Peyer's patch (tissue), 4 donors: ENCODE measurements at regions not wholly inside any gene's neighbourhood (a gene's known extent, or its start where the extent isn't known, plus 50 kb on each side); places are given as distances from the start of the nearest gene placed in this dataset.

Experiments
- DNase-seq, 3 donors: peaks; one replicate each; pipeline ENCODE4 v3.0.0-alpha.2; 2017 to 2019
- H3K27ac ChIP-seq, 4 donors: fragments of 200-600 bp; sonication (generic); one replicate each; pipeline ENCODE4 v1.5.1; 2016 to 2019
- H3K27me3 ChIP-seq, 2 donors: fragments of 200-600 bp; sonication (generic); one replicate each; pipeline ENCODE4 v1.5.1; 2019
- H3K36me3 ChIP-seq, 3 donors: fragments of 200-600 bp; sonication (generic); one replicate each; pipeline ENCODE4 v1.5.1; 2016 to 2019
- H3K4me1 ChIP-seq, 4 donors: fragments of 200-600 bp; sonication (generic); one replicate each; pipeline ENCODE4 v1.5.1; 2016 to 2019
- H3K4me3 ChIP-seq, 4 donors: fragments of 200-600 bp; sonication (generic); 1 replicate in 3 of 4; 2 replicates in 1 of 4; pipeline ENCODE4 v1.5.1; 2016 to 2019; ENCODE audit warnings: mild to moderate bottlenecking in 1 of 4
- H3K9me3 ChIP-seq, 4 donors: fragments of 200-600 bp; sonication (generic); one replicate each; pipeline ENCODE4 v1.5.1; 2016 to 2019; ENCODE audit warnings: mild to moderate bottlenecking in 1 of 4
- CTCF ChIP-seq, 6 experiments: fragments of 450-650 bp in 4 of 6; fragments of 200-600 bp in 2 of 6; sonication (generic) in 1 of 6; IDR thresholded peaks; one replicate each; pipeline ENCODE4 v1.5.1; 2017 to 2019; ENCODE audit warnings: antibody characterized with exemption in 6 of 6, mild to moderate bottlenecking in 3 of 6, moderate library complexity in 1 of 6
- POLR2A ChIP-seq, 2 donors: fragments of 450-650 bp; IDR thresholded peaks; one replicate each; pipeline ENCODE4 v1.5.1; 2017; ENCODE audit warnings: antibody characterized with exemption in 2 of 2, mild to moderate bottlenecking in 2 of 2, moderate library complexity in 2 of 2

GRCh38 chr1:114322734-114323133 lies 169.1 kb upstream of the SYT6 start:
- no peak for DNase-seq
- TF ChIP-seq POLR2A (IDR thresholded peaks at IDR 0.05), result no peak
- TF ChIP-seq CTCF (IDR thresholded peaks at IDR 0.05), result no peak
- Histone ChIP-seq H3K4me3 (no peak overlapping the region), H3K27me3 (no peaks in the 10 kb centered on the region), H3K4me1 (no peaks in the 10 kb centered on the region), H3K9me3 (no peaks in the 10 kb centered on the region), H3K36me3 (no peaks in the 10 kb centered on the region), H3K27ac (no peak overlapping the region)

GRCh38 chr1:114322207-114322606 lies 168.5 kb upstream of the SYT6 start:
- TF ChIP-seq CTCF (IDR thresholded peaks at IDR 0.05), result no peak
- TF ChIP-seq POLR2A (IDR thresholded peaks at IDR 0.05), result no peak
- Histone ChIP-seq H3K4me3 (no peak overlapping the region), H3K27me3 (no peaks in the 10 kb centered on the region), H3K4me1 (no peaks in the 10 kb centered on the region), H3K9me3 (no peaks in the 10 kb centered on the region), H3K36me3 (no peaks in the 10 kb centered on the region), H3K27ac (no peak overlapping the region)
- DNase-seq, result no peak

GRCh38 chr1:114320586-114320985 lies 166.9 kb upstream of the SYT6 start:
- no peak for TF ChIP-seq POLR2A (IDR thresholded peaks at IDR 0.05)
- TF ChIP-seq CTCF (IDR thresholded peaks at IDR 0.05), result no peak
- Histone ChIP-seq H3K27ac (no peak overlapping the region), H3K36me3 (no peaks in the 10 kb centered on the region), H3K4me3 (no peak overlapping the region), H3K4me1 (no peaks in the 10 kb centered on the region), H3K27me3 (no peaks in the 10 kb centered on the region), H3K9me3 (no peaks in the 10 kb centered on the region)
- DNase-seq, result no peak

- DNase-seq, result no peak
- H3K36me3 ChIP-seq, result no peaks in the 10 kb centered on the region
- H3K9me3 ChIP-seq, result no peaks in the 10 kb centered on the region
- no peaks in the 10 kb centered on the region for H3K4me1 ChIP-seq
- no peaks in the 10 kb centered on the region for H3K27me3 ChIP-seq
- TF ChIP-seq CTCF (IDR thresholded peaks at IDR 0.05) (no peak), POLR2A (IDR thresholded peaks at IDR 0.05) (no peak)
- H3K27ac ChIP-seq, result no peak overlapping the region
- no peak overlapping the region for H3K4me3 ChIP-seq
Measured at GRCh38 chr1:114319418-114319817, 165.7 kb upstream of the SYT6 start.

GRCh38 chr1:114318961-114319360 lies 165.3 kb upstream of the SYT6 start:
- no peaks in the 10 kb centered on the region for H3K36me3 ChIP-seq
- H3K9me3 ChIP-seq, result no peaks in the 10 kb centered on the region
- H3K27me3 ChIP-seq, result no peaks in the 10 kb centered on the region
- H3K4me1 ChIP-seq, result no peaks in the 10 kb centered on the region
- TF ChIP-seq POLR2A (IDR thresholded peaks at IDR 0.05), result no peak
- TF ChIP-seq CTCF (IDR thresholded peaks at IDR 0.05), result no peak
- no peak for DNase-seq
- no peak overlapping the region for H3K27ac ChIP-seq
- H3K4me3 ChIP-seq, result no peak overlapping the region

- Histone ChIP-seq H3K4me1 (no peaks in the 10 kb centered on the region), H3K27me3 (no peaks in the 10 kb centered on the region), H3K9me3 (no peaks in the 10 kb centered on the region), H3K27ac (no peak overlapping the region), H3K36me3 (no peaks in the 10 kb centered on the region), H3K4me3 (no peak overlapping the region)
- TF ChIP-seq POLR2A (IDR thresholded peaks at IDR 0.05), result no peak
- TF ChIP-seq CTCF (IDR thresholded peaks at IDR 0.05), result no peak
- DNase-seq, result no peak
Measured at GRCh38 chr1:114316204-114316603, 162.5 kb upstream of the SYT6 start.
